ENCODE measurements at regions not wholly inside any gene's neighbourhood (a gene's known extent, or its start where the extent isn't known, plus 50 kb on each side); places are given as distances from the start of the nearest gene placed in this dataset.
A peak's percentile ranks its signal among the peaks of the same experiment; 100 is the strongest.

DNA sequence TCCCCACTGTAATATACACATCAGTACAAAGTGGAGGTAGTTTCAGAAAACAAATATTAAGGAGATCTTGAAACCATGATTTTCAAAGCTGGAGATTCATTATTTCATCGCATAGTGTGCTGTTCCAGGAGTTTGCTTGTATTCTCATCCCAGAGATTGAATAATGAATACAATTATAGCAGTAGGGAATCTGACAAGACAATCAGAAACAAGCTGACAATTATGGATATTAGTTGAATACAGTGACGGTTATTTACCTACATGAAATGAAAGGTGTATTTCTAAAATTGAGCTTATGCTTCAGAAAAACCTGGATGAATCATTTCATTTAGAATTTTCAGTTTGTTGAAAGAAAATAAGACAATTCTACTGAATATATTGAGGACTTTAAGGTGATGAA lies 2119.0 kb downstream of the MRPL39 start:
- no peak for DNase-seq

DNA sequence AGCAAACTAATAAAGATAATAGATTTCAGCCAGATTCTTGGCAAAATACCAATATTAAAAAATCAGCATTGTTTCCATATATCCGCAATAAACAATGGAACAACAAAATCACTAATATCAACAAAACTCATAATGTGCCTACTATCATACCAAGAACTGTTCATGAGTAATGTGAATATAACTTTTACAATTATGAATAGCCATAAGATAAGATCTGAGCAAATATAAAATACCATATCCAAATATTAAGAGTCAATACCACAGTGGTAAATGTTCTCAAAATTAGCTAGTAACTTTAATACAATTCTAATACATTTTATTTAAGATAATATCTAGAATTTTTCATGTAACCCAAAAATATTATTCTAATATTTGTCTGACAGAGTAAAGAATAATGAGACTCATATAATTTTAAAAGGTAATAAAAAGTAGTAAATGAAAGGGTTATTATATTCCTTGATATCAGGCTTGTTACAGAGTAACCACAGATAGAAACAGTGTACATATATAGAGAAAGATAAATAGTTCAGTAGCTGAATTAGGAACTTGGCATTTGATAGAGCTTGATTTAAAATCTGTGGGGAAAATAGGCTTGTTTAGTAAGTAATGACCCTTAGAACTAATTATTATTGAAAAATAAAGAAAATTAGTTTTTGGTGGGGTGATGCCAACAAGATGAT lies 2126.6 kb downstream of the MRPL39 start:
- no peak for DNase-seq

DNA sequence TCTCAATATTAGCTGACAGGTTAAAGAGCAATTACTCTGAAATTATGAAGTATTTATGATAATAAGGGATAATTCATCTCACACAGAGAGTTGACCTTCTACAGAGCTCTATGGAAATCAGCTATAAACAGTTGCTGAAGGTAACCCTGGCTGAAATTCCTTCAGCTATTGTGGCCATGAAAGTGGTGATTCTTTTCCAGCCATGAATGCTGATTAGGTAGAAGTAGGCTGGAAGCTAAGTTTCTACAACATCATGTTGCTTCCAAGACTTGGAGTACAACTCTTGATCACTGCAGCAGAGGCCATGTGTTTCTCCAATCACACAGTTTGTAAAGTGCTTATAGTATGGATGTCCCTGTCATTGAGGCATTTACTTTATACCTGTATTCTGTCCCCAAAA lies 2128.9 kb downstream of the MRPL39 start:
- DNase-seq: no peak

DNA sequence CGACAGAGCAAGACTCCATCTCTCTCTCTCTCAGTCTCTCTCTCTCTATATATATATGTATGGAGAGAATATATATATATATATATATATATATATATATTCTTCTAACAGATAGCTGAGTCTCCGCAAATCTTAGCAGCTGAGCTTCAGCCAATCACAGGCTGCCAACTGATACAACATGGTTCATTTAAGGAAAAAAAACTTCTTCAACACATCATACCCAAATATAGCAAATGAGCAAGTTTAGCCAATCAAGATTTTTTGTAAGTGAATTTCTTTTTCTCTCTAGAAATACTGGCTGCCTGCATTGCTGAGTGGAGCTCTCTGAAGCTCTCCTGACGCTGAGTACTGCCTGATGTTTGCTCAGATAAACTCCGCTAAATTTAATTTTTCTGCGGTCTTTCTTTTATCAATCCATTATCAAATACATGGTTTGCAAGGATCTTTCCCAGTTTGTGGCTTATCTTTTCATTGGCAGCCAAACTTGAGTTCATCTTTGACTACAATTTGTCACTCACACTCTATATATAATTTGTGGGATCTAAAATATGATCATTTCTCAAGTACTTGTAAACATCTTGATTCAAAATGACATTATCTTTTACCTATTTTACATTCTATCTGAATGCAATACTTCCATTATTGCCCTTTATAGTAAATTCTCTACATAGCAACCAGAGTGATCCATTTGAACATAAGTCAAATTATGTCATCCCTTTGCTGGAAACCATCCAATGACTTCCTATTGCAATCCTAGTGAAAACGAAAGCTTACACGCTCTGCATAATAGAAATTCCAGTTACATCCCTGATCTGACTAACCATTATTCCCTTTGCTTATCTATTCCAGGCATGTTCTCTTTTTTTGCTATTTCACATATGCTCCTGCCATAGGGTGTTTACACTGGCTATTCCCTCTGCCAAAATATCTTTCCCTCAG lies 2131.7 kb downstream of the MRPL39 start:
- no peak for DNase-seq

DNA sequence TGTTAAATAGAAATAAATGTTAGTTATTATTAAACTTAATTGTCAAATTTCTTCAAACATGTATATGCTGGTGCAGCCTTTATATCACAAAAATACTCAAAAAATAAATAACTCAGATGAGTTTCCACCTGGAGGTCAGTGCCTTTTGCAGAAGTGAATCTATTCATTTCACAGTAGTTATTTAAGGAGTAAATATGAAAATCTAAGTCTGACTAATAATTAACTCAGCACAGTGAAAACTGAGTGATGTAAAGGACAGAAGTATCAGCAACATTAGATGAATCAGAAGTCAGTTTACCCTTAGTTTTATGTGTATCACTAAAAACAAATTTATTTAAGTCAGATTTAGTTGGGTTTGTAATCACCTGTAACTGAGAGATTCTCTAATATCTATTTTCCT lies 2135.4 kb downstream of the MRPL39 start:
- DNase-seq: no peak

DNA sequence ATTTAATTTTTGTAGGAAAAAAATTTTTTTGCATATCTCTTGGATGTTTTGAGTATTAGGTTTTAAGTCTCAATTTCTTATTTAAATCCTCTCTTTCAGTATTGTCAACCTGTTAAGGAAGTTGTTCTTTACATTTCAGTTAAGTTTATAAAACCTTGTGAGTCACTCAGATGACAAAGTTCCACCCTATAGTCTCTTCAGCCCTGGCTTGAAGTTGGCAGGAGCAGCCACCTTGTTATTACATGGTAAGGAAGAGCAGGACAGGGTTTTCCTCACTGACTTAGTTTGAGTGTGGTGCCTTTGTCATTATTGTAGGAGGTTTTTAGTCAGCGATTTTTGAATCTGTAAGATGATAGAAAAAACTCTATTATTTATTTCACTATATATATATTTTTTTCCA lies 2143.9 kb downstream of the MRPL39 start:
- no peak for DNase-seq

DNA sequence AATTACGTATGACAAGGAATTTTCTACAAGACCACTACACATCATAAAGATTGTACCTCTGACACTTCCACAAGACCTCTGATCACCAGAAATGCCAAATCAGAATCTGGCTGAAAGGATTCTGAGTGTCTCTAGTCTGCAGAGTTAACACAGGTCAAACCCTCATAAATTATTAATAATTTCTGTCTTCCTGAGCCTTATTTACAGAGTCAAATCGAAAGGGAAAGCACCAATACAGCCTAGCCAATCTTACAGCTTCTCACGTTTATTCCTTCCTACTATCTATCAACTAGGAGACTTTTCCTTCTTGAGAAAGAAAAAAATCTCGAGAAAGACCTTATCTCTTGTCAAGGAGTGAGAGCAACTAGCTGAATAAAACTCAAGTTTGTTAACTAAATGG lies 2151.6 kb downstream of the MRPL39 start:
- no peak for DNase-seq

DNA sequence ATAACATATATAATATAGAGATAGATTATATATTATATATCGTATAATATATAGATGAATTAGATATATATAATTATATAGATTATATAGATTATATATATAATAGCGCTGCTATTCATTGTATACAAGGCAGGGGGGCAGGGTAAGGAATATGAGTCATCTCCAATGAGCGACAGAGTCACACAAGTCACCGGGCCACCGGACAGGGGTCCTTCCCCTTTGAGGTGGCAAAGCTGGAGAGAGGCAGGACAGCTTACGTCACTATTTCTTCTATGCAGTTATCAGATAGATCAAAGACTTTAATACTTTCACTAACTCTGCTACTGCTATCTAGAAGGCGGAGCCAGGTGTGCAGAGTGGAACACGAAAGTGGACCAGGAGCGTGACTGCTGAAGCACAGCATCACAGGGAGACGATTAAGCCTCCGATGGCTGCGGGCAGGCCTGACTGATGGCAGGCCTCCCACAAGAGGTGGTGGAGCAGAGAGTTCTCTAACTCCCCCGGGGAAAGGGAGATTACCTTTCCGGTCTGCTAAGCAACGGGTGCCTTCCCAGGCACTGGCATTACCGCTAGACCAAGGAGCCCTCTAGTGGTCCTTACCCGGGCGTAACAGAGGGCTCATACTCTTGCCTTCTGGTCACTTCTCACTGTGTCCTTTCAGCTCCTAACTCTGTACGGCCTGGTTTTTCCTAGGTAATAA lies 2154.7 kb downstream of the MRPL39 start:
- DNase-seq: peak; percentile 2

DNA sequence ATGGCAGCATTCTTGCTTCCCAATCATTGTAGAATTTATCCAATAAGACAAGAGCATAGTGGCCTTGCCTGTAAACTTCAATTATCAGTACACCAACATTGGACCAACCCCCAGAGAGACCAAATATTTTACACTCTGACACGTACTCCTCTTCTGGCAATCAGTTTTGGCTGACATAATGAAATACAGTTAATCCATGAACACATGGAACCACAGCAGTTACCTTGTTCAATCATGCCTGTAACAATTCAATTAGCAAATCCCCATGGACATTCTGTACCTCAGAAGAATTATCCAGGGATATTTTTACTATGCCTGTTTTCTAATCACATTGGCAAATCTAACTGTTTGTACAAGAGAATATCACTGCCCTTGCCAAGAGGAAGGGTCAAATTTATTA lies 2162.0 kb downstream of the MRPL39 start:
- DNase-seq: no peak

DNA sequence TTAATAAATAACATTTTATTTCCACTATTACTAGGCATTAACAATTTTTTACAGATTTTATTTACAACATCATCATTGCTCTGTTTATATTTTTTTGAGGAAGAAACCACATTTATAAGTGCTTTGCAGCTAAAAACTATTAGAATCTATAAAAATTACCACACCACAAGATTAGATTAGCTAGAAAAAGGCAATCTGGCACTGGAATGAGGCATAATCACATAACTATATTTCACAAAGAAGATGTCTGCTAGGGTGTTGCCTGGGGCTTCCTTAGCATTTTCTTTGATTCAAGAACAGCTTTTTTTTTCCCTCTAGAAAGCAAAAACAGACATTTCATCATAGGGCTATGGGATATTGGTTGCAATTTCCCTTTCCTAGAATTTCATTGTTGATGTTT lies 2169.2 kb downstream of the MRPL39 start:
- no peak for DNase-seq

DNA sequence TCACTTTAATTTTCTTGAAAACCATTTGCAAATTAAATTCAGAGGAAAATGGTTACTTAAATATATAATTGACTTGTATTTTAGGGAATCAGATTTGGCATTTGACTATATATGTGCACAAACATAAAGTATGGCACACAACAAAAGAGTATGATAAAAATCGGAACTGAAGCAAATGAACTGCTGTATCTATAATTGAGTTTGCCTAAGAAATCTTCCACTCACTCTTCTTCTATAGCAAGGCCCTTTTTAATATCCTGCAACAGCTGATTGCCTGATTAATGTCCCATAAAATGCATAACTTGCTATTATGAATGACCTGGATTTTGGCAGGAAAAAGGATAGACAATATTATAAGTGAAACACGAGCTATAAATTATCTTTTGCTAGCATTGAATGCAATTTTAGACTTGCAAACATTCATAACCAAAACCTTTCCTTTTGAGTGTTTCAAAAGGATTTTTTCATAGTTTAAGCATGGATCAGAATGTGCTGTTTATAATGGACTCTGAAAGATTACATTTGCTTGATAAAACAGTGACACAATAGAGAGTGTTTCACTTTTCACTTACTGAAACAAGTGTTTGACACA lies 2204.3 kb downstream of the MRPL39 start:
- no peak for DNase-seq

DNA sequence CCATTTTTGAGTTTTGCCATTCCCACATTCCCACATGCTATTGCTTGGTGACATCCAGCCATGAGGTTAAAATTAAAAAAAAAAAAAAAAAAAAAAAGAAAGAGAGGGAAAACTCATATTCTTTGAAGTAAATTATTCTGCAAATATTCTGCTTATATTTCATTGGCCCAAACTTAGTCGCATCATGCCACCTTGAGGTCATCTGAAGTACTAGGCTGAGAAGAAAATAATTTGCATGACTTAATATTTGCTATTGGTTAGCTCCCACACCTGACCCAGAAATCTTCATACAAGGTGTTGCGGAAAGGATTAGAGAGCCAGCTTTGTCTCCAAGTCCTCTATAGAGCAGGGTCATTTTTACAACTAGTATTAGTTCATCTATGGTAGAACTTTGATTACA lies 2206.0 kb downstream of the MRPL39 start:
- no peak for DNase-seq

DNA sequence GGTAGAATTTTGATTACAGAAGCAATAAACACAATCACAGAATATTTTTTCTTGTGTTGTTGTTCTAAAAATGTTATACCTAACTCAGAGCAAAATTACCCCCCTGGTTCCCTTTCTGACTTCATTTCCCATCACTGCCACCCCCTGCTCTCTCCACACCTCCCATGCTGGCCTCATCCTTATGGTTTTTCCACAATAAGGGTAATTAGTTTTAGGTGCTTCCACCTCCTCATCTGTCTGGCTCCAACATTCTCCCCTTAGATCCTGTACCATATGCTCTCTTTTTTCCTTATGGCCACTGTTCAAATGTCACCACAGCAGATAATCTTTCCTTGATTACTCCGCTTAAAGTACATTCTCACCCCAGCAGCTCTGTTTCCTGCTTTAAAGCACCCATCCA lies 2208.6 kb downstream of the MRPL39 start:
- no peak for DNase-seq

DNA sequence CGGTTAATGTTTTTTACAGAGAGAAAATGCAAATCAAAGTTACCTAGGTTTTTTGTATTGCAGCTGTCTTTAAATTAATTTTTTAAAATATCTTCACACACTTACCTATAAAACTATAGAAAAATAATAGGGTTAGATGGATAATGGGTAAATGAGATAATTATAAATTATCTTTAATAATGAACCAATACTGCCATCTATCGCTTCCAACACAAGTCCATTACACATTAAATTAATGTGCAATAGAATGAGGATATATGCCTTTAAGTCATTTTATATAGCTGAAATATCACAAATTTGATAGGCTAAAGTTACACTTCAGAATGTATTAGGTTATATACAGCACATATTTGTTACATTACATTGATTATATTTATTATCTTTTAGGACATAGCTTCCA lies 2212.8 kb downstream of the MRPL39 start:
- no peak for DNase-seq

DNA sequence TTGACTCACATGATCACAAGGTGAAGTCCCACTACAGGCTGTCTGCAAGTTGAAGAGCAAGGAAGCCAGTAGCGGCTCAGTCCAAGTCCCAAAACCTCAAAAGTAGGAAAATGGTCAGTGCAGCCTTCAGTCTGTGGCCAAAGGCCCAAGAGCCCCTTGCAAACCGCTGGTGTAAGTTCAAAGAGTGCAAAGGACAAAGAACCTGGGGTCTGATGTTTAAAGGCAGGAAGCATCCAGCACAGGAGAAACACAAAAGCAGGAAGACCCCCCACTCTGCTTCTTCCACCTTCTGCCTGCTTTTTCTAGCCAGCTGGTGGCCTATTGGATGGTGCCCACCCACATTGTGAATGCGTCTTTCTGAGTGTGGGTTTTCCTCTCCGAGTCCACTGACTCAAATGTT lies 2222.6 kb downstream of the MRPL39 start:
- DNase-seq: no peak

DNA sequence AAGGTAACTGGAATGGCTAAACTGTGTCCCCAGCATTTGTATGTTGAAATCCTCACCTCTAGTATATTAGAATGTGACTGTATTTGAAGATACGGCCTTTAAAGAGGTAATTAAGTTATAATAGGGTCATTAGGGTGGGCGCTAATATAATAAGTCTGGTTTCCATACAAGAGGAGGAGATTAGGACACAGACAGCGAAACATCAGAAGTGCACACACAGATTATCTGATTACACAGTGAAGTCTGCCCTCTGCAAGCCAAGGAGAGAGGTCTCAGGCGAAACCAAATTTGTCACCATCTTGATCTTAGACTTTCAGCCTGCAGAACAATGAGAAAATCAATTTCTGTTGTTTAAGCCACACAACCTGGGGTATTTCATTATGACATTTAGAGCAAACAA lies 2233.1 kb downstream of the MRPL39 start:
- DNase-seq: no peak

DNA sequence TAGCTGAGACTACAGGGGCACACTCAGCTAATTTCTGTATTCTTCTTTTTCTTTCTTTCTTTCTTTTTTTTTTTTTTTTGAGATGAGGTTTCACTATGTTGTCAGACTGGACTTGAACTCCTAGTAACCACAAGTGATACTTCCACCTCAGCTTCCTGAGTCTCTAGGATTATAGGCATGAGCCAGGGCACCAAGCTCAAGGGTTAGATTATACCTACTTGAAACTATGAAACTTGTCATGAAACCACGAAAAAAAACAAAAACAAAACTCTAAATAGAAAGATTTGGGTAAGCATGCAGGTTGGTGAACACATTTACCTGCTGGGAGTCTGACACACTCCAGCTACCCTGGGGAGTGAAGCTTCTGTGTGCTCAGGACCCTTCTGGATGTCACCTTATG lies 2250.4 kb downstream of the MRPL39 start:
- DNase-seq: no peak

DNA sequence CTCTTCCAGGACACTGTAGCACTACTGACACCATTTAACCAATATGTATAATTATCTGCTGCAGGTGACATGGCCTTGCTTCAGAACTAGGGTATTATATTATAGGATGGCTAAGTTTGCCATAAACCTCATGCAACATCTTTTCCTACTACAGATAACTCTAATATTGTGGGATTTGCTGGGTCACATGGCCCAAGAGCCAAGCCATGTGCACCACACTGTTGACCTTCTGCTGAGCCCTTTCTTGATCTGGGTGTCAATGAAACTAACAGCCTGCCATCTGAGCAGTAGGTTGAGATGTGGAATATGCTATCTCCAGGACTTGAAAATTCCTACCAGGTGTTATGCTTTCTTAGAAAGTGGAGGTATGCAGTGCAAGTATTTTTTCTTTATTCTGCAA lies 2291.1 kb downstream of the MRPL39 start:
- DNase-seq: no peak

DNA sequence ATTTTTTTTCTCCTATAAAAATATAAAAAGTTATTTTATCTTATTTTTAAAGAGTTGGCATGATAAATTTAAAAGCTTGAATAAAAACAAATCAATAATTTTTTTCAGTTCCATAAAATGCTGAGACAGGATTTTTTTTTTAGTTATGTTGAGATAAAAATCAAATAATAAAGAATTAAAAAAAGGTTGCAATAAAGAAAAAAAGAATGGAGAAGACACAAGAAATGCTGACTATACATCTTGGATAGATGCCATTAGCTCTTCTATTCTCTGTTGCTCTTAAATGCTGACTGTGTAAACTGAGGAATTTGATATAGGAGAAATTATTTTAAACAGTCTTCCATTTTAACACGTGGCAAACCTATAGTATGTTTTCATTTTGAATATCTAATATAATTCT lies 2298.5 kb downstream of the MRPL39 start:
- DNase-seq: no peak

DNA sequence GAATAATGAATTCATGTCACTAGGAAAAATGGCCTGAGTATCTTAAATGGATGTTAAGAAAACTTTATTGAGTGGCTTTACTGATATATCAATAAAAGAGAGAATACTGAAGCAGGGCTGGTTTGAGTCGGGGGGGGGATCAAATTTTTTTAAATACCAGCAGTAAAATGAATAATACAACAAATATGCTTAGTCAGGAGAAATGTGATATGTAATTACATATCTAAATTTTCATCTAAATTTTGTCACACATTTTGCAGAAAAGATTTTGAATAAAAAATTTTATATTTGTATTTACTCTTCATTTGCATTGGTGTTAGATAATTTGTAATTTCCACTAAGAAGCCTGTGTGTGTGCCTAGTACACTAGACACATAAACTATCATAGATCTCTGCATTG lies 2300.2 kb downstream of the MRPL39 start:
- DNase-seq: no peak

DNA sequence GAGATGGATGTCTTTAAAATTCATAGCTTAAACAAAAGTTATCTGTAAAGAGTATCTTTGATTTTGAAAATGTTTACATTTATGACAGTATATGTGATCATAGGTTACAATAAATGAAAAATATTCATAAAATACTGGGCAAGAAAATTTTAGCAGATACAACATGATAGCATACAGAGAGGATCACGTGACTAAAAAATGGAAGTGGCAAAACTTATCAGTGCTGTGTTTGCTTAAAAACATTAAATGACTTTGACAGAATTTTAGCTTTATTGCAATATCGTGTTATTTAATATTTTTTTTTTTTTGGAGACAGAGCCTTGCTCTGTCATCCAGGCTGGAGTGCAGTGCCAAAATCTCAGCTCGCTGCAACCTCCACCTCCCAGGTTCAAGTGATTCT lies 2294.1 kb downstream of the NCAM2 start:
- no peak for DNase-seq

DNA sequence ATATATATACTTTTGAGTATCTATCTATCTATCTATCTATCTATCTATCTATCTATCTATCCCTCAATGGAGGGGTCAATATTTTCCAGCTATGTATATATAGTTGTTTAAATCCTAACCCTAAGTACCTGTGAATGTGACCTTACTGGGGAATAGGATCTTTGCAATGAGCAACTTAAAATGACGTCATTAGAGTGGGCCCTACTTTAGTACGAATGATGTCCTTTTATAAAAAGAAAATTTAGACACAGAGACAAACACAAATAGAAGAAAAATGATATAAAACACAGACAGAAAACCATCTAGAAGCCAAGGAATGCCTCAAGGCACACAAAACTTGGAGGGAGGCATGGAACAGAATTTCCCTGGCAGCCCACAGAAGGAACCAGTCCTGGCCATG lies 2283.7 kb downstream of the NCAM2 start:
- no peak for DNase-seq

DNA sequence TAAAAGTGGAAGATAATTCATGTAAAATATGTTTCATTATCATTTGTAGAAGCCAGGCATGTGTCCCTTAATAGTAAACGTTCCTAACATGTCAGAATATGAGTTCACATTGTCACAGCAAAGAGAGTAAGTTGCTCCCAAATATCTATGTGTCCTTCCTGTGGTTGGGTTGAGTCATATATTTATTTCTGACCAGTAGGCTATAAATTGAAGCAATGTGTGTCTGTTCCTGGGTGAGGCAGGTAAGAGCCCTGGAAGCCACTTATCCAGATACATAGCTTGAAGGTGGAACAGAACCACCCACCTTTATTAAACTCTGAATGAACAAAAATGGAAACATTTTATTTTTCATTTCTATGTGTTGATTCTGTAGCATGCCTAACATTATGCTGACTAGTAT lies 2251.6 kb downstream of the NCAM2 start:
- no peak for DNase-seq

DNA sequence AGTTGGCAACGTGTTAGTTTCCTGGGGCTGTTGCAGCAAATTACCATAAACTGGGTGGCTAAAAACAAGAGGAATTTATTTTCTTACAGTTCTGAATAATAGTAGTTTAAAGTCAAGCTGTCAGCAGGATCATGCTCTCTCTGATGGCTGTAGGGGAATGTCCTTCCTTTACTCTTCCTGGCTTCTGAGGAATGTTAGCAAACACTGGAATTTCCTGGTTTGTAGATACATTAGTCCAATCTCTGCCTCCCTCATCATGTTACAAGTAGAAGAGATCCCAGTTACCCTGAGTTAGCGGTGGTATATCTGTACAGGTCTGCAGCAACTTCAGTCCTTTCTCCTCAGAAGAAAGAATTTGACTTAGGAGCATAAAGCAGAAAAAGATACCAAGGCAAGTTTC lies 2249.1 kb downstream of the NCAM2 start:
- no peak for DNase-seq
